B cell (primary cell): ENCODE measurements at regions not wholly inside any gene's neighbourhood (a gene's known extent, or its start where the extent isn't known, plus 50 kb on each side); places are given as distances from the start of the nearest gene placed in this dataset.

Experiments
- ATAC-seq: fragments of 200-7000 bp; cut with Tn5 transposase; one replicate; pipeline ENCODE4 v1.10.0; 2021; ENCODE audit warnings: low read depth, mild to moderate bottlenecking, moderate number of reproducible peaks, moderate library complexity
- CTCF ChIA-PET: fragments of 350-600 bp; sonication (Branson Sonifier 250); formaldehyde crosslinking; loops from one replicate; lab custom pipeline; 2021; ENCODE audit warnings: antibody characterized with exemption, inconsistent platforms; lab: Charles Lee
- POLR2A ChIA-PET: fragments of 350-600 bp; sonication (Branson Sonifier 250); formaldehyde crosslinking; loops from one replicate; lab custom pipeline; 2021; ENCODE audit warnings: antibody characterized with exemption; lab: Charles Lee
- DNase-seq: peaks from one replicate; pipeline ENCODE4 v3.0.0; 2013
- H2AFZ ChIP-seq: 2 replicates; pipeline ENCODE4 v1.6.1; 2012; ENCODE audit warnings: mild to moderate bottlenecking, low read depth, low read length; ENCODE audit not compliant: insufficient read depth, poor library complexity, severe bottlenecking
- H3K27ac ChIP-seq, 2 donors: 1 replicate in 1 of 2; 2 replicates in 1 of 2; pipeline ENCODE4 v1.5.1; 2012 to 2013; ENCODE audit warnings: low read length in 2 of 2, mild to moderate bottlenecking in 2 of 2, moderate library complexity in 1 of 2
- H3K27me3 ChIP-seq, 4 experiments: fragments of 200-600 bp in 1 of 4; sonication (generic) in 1 of 4; replicated peaks in 1 of 4; 1 replicate in 2 of 4; 2 replicates in 2 of 4; pipeline versions ENCODE4 v1.6.1 to v1.7.0; 2013 to 2016; ENCODE audit warnings: low read length in 3 of 4, mild to moderate bottlenecking in 2 of 4, mixed read lengths in 1 of 4, moderate library complexity in 1 of 4; ENCODE audit not compliant: insufficient read depth in 4 of 4, control insufficient read depth in 3 of 4; ENCODE audit errors: control extremely low read depth in 1 of 4
- H3K36me3 ChIP-seq, 2 experiments: replicated peaks in 1 of 2; 1 replicate in 1 of 2; 2 replicates in 1 of 2; pipeline versions ENCODE4 v1.6.1 to v1.7.1; 2013; ENCODE audit warnings: low read length in 1 of 2; ENCODE audit not compliant: insufficient read depth in 2 of 2, control insufficient read depth in 1 of 2; ENCODE audit errors: control extremely low read depth in 1 of 2, extremely low read depth in 1 of 2
- H3K4me1 ChIP-seq, 2 donors: fragments of 200-600 bp in 1 of 2; sonication (generic) in 1 of 2; 1 replicate in 1 of 2; 2 replicates in 1 of 2; pipeline versions ENCODE4 v1.5.1 to v1.6.1; 2013 to 2017; ENCODE audit warnings: low read length in 2 of 2; ENCODE audit not compliant: control insufficient read depth in 2 of 2, insufficient read depth in 2 of 2
- H3K4me2 ChIP-seq: replicated peaks from 2 replicates; pipeline ENCODE3; 2012; ENCODE audit warnings: mild to moderate bottlenecking, low read depth, low read length; ENCODE audit not compliant: poor library complexity, severe bottlenecking
- H3K4me3 ChIP-seq, 5 experiments: fragments of 200-600 bp in 1 of 5; sonication (generic) in 1 of 5; 1 replicate in 3 of 5; 2 replicates in 2 of 5; pipeline versions ENCODE4 v1.5.1 to v1.7.0; 2011 to 2016; ENCODE audit warnings: low read length in 4 of 5, mild to moderate bottlenecking in 4 of 5, low read depth in 2 of 5, control low read depth in 1 of 5, moderate library complexity in 1 of 5; ENCODE audit not compliant: insufficient read depth in 1 of 5; ENCODE audit errors: control extremely low read depth in 1 of 5, extremely low read depth in 1 of 5
- H3K79me2 ChIP-seq: fragments of 200-600 bp; sonication (generic); one replicate; pipeline ENCODE4 v1.6.0; 2016; ENCODE audit warnings: low read length; ENCODE audit not compliant: control insufficient read depth, insufficient read depth
- H3K9ac ChIP-seq: fragments of 200-600 bp; sonication (generic); 2 replicates; pipeline ENCODE4 v1.6.1; 2017; ENCODE audit warnings: mild to moderate bottlenecking, low read length, moderate library complexity
- H3K9me3 ChIP-seq, 3 donors: one replicate each; pipeline versions ENCODE4 v1.6.1 to v1.7.1; 2013; ENCODE audit warnings: low read length in 2 of 3; ENCODE audit not compliant: control insufficient read depth in 2 of 3, insufficient read depth in 1 of 3; ENCODE audit errors: control extremely low read depth in 1 of 3
- H4K20me1 ChIP-seq: 2 replicates; pipeline ENCODE4 v1.6.0; 2012; ENCODE audit warnings: mild to moderate bottlenecking, low read length; ENCODE audit not compliant: insufficient read depth, control insufficient read depth, poor library complexity, severe bottlenecking
- H3K27ac Mint-ChIP-seq: one replicate; pipeline ENCODE4 v1.8.0; 2021; ENCODE audit warnings: mixed read lengths
- H3K27me3 Mint-ChIP-seq: one replicate; pipeline ENCODE4 v1.8.0; 2021; ENCODE audit warnings: mixed read lengths
- H3K4me1 Mint-ChIP-seq: one replicate; pipeline ENCODE4 v1.8.0; 2021; ENCODE audit warnings: mixed read lengths
- H3K4me3 Mint-ChIP-seq: one replicate; pipeline ENCODE4 v1.8.0; 2021; ENCODE audit warnings: mixed read lengths
- H3K9me3 Mint-ChIP-seq: one replicate; pipeline ENCODE4 v1.8.0; 2022; ENCODE audit warnings: mixed read lengths; ENCODE audit not compliant: insufficient read depth
- CTCF ChIP-seq: fragments of 200-600 bp; IDR thresholded peaks from one replicate; pipeline ENCODE4 v1.8.0; 2022; ENCODE audit warnings: antibody characterized with exemption, mild to moderate bottlenecking
- EZH2 ChIP-seq: IDR thresholded peaks from 2 replicates; pipeline ENCODE4 v1.6.1; 2012; ENCODE audit warnings: borderline replicate concordance, low read depth, mild to moderate bottlenecking, moderate library complexity, low read length; ENCODE audit not compliant: insufficient read depth, poor library complexity, severe bottlenecking
- WGBS: methylation state at CpG from one replicate; pipeline ENCODE4 v1.1.5; 2013; ENCODE audit warnings: missing lambda C conversion rate; ENCODE audit not compliant: insufficient coverage; 5-methylcytosine and 5-hydroxymethylcytosine counted together
- intact Hi-C: fragments of 100-400 bp; cut with micrococcal nuclease; formaldehyde crosslinking; loops from one replicate; pipeline ENCODE4 v1.10.0; 2022

GRCh38 chr2:36147670-36148390 lies 207.7 kb upstream of the CRIM1 start:
- no peak overlapping the region for H3K9ac ChIP-seq
- no peak overlapping the region for H2AFZ ChIP-seq
- ATAC-seq (no peak), DNase-seq (no peak)
- H3K9me3 ChIP-seq, result no peaks in the 10 kb centered on the region
- H3K4me3 ChIP-seq, result no peak overlapping the region
- H3K79me2 ChIP-seq, result no peaks in the 10 kb centered on the region
- H3K27me3 Mint-ChIP-seq, result peaks cover 5% of the 10 kb centered on the region
- H3K27me3 ChIP-seq, result no peaks in the 10 kb centered on the region
- CTCF ChIA-PET, result no interaction called here
- H3K27ac ChIP-seq, result no peak overlapping the region
- H3K27ac Mint-ChIP-seq, result no peak overlapping the region
- no peak overlapping the region for H3K4me2 ChIP-seq
- TF ChIP-seq CTCF (no peak), EZH2 (no peak)
- no peaks in the 10 kb centered on the region for H3K9me3 Mint-ChIP-seq
- POLR2A ChIA-PET, result no interaction called here
- no peaks in the 10 kb centered on the region for H3K36me3 ChIP-seq
- H3K4me1 Mint-ChIP-seq, result no peaks in the 10 kb centered on the region
- WGBS, result no CpG with 5 or more reads among the region's 4 CpGs
- no peaks in the 10 kb centered on the region for H4K20me1 ChIP-seq
- intact Hi-C loops, result no loop called here
- no peaks in the 10 kb centered on the region for H3K4me1 ChIP-seq
- H3K4me3 Mint-ChIP-seq, result no peak overlapping the region

- intact Hi-C loops, result no loop called here
- H4K20me1 ChIP-seq, result no peaks in the 10 kb centered on the region
- Mint-ChIP-seq H3K4me3 (no peak overlapping the region), H3K27ac (no peak overlapping the region), H3K27me3 (peaks cover 5% of the 10 kb centered on the region), H3K9me3 (no peaks in the 10 kb centered on the region), H3K4me1 (no peaks in the 10 kb centered on the region)
- H2AFZ ChIP-seq, result no peak overlapping the region
- H3K4me3 ChIP-seq, result no peak overlapping the region
- no peaks in the 10 kb centered on the region for H3K79me2 ChIP-seq
- no peaks in the 10 kb centered on the region for H3K36me3 ChIP-seq
- no peaks in the 10 kb centered on the region for H3K4me1 ChIP-seq
- no peaks in the 10 kb centered on the region for H3K9me3 ChIP-seq
- TF ChIP-seq EZH2 (no peak), CTCF (no peak)
- ATAC-seq, result no peak
- WGBS, result 69% methylated on average over 3 of the region's 5 CpGs
- DNase-seq, result no peak
- no peak overlapping the region for H3K27ac ChIP-seq
- no peak overlapping the region for H3K9ac ChIP-seq
- no peak overlapping the region for H3K4me2 ChIP-seq
- no peaks in the 10 kb centered on the region for H3K27me3 ChIP-seq
- POLR2A ChIA-PET, result no interaction called here
- CTCF ChIA-PET, result no interaction called here
These were observed 208.8 kb upstream of the CRIM1 start for GRCh38 chr2:36146765-36147164.
